Astrocyte (in vitro differentiated cells and primary cell): ENCODE measurements at regions not wholly inside any gene's neighbourhood (a gene's known extent, or its start where the extent isn't known, plus 50 kb on each side); places are given as distances from the start of the nearest gene placed in this dataset.
"Not testable (repeated sequence)": the region's sequence is repeated elsewhere in the genome, so short reads cannot be mapped to it uniquely, and the experiment has no call there.

Source experiments
- DNase-seq: peaks from one replicate; pipeline ENCODE4 v3.0.0-alpha.2; 2010; ENCODE audit warnings: low read depth
- FAIRE-seq: peaks from 2 replicates; lab custom pipeline; 2011; peaks lifted over from hg19 to GRCh38; lab: Jason Lieb, UNC
- H2AFZ ChIP-seq: 2 replicates; pipeline ENCODE4 v1.6.0; 2012; ENCODE audit warnings: low read depth, low read length, inconsistent platforms
- H3K27ac ChIP-seq: 2 replicates; pipeline ENCODE4 v1.5.1; 2011; ENCODE audit warnings: low read depth, low read length, inconsistent platforms
- H3K27me3 ChIP-seq: 2 replicates; pipeline ENCODE4 v1.6.0; 2011; ENCODE audit warnings: low read length, inconsistent platforms; ENCODE audit not compliant: insufficient read depth
- H3K36me3 ChIP-seq: 2 replicates; pipeline ENCODE4 v1.5.1; 2011; ENCODE audit warnings: low read length, inconsistent platforms; ENCODE audit not compliant: insufficient read depth
- H3K4me1 ChIP-seq: 2 replicates; pipeline ENCODE4 v1.5.1; 2011; ENCODE audit warnings: low read length, inconsistent platforms; ENCODE audit not compliant: insufficient read depth
- H3K4me2 ChIP-seq: 2 replicates; pipeline ENCODE4 v1.6.0; 2012; ENCODE audit warnings: low read length, inconsistent platforms
- H3K4me3 ChIP-seq: 2 replicates; pipeline ENCODE4 v1.5.1; 2011; ENCODE audit warnings: low read depth, mild to moderate bottlenecking, low read length, inconsistent platforms; ENCODE audit not compliant: insufficient read depth
- H3K79me2 ChIP-seq: 2 replicates; pipeline ENCODE4 v1.6.0; 2012; ENCODE audit warnings: mild to moderate bottlenecking, low read length, inconsistent platforms; ENCODE audit not compliant: insufficient read depth
- H3K9ac ChIP-seq: 2 replicates; pipeline ENCODE4 v1.6.0; 2012; ENCODE audit warnings: mild to moderate bottlenecking, low read length, inconsistent platforms
- H3K9me3 ChIP-seq: 2 replicates; pipeline ENCODE4 v1.5.1; 2012; ENCODE audit warnings: low read depth, mild to moderate bottlenecking, low read length, inconsistent platforms; ENCODE audit not compliant: insufficient read depth
- H4K20me1 ChIP-seq: 2 replicates; pipeline ENCODE4 v1.6.0; 2012; ENCODE audit warnings: low read length, inconsistent platforms; ENCODE audit not compliant: insufficient read depth
- H3K27ac Mint-ChIP-seq: one replicate; pipeline ENCODE4 v1.8.0; 2021; ENCODE audit warnings: mild to moderate bottlenecking, mixed read lengths; ENCODE audit not compliant: unreplicated experiment
- H3K27me3 Mint-ChIP-seq: one replicate; pipeline ENCODE4 v1.8.0; 2021; ENCODE audit warnings: low read depth, mixed read lengths; ENCODE audit not compliant: unreplicated experiment
- H3K36me3 Mint-ChIP-seq: one replicate; pipeline ENCODE4 v1.8.0; 2021; ENCODE audit warnings: low read depth, mixed read lengths; ENCODE audit not compliant: unreplicated experiment
- H3K4me1 Mint-ChIP-seq: one replicate; pipeline ENCODE4 v1.8.0; 2021; ENCODE audit warnings: low read depth, mixed read lengths; ENCODE audit not compliant: unreplicated experiment
- H3K4me3 Mint-ChIP-seq: one replicate; pipeline ENCODE4 v1.8.0; 2021; ENCODE audit warnings: mild to moderate bottlenecking, moderate library complexity, mixed read lengths; ENCODE audit not compliant: unreplicated experiment
- H3K9me3 Mint-ChIP-seq: one replicate; pipeline ENCODE4 v1.8.0; 2021; ENCODE audit warnings: mild to moderate bottlenecking, mixed read lengths; ENCODE audit not compliant: unreplicated experiment
- CTCF ChIP-seq: IDR thresholded peaks from 2 replicates; pipeline ENCODE4 v1.5.1; 2011; ENCODE audit warnings: low read depth, mild to moderate bottlenecking, inconsistent platforms, low read length, moderate library complexity; ENCODE audit not compliant: insufficient read depth
- EZH2 ChIP-seq: IDR thresholded peaks from 2 replicates; pipeline ENCODE4 v1.6.1; 2012; ENCODE audit warnings: mild to moderate bottlenecking, low read length, inconsistent platforms; ENCODE audit not compliant: insufficient read depth

- Histone ChIP-seq H3K4me2 (no peak overlapping the region), H3K27me3 (no peaks in the 10 kb centered on the region), H3K79me2 (no peaks in the 10 kb centered on the region), H3K4me1 (no peaks in the 10 kb centered on the region), H3K9me3 (no peaks in the 10 kb centered on the region), H3K4me3 (no peak overlapping the region), H3K36me3 (no peaks in the 10 kb centered on the region), H3K27ac (no peak overlapping the region), H2AFZ (no peak overlapping the region), H4K20me1 (no peaks in the 10 kb centered on the region), H3K9ac (no peak overlapping the region)
- H3K27ac Mint-ChIP-seq, result no peak overlapping the region
- H3K9me3 Mint-ChIP-seq, result no peaks in the 10 kb centered on the region
- no peaks in the 10 kb centered on the region for H3K36me3 Mint-ChIP-seq
- no peak for TF ChIP-seq CTCF
- no peak overlapping the region for H3K4me3 Mint-ChIP-seq
- no peak for DNase-seq
- FAIRE-seq, result no peak
- H3K4me1 Mint-ChIP-seq, result peaks cover 4% of the 10 kb centered on the region
- H3K27me3 Mint-ChIP-seq, result no peaks in the 10 kb centered on the region
Observed at GRCh38 chr2:187687585-187687984, 133.3 kb upstream of the TFPI start.

GRCh38 chr2:187689372-187689771, 135.1 kb upstream of the TFPI start:
- TF ChIP-seq EZH2, result no peak
- no peak for TF ChIP-seq CTCF
- Histone ChIP-seq H4K20me1 (no peaks in the 10 kb centered on the region), H3K27ac (no peak overlapping the region), H3K4me1 (no peaks in the 10 kb centered on the region), H3K79me2 (no peaks in the 10 kb centered on the region), H3K27me3 (no peaks in the 10 kb centered on the region), H3K9ac (no peak overlapping the region), H3K4me3 (no peak overlapping the region), H3K4me2 (no peak overlapping the region), H2AFZ (no peak overlapping the region), H3K9me3 (no peaks in the 10 kb centered on the region), H3K36me3 (no peaks in the 10 kb centered on the region)
- DNase-seq (peak; percentile 51), FAIRE-seq (no peak)
- Mint-ChIP-seq H3K27me3 (no peaks in the 10 kb centered on the region), H3K4me3 (no peak overlapping the region), H3K4me1 (peaks cover 4% of the 10 kb centered on the region), H3K9me3 (no peaks in the 10 kb centered on the region), H3K36me3 (no peaks in the 10 kb centered on the region), H3K27ac (no peak overlapping the region)

- Histone ChIP-seq H3K36me3 (no peaks in the 10 kb centered on the region), H3K9me3 (no peaks in the 10 kb centered on the region), H3K4me3 (no peak overlapping the region), H3K27ac (no peak overlapping the region), H4K20me1 (no peaks in the 10 kb centered on the region), H3K9ac (no peak overlapping the region), H2AFZ (no peak overlapping the region), H3K27me3 (no peaks in the 10 kb centered on the region), H3K4me1 (no peaks in the 10 kb centered on the region), H3K79me2 (no peaks in the 10 kb centered on the region), H3K4me2 (no peak overlapping the region)
- TF ChIP-seq EZH2, result no peak
- TF ChIP-seq CTCF, result no peak
- DNase-seq, result no peak
- H3K4me1 Mint-ChIP-seq, result peaks cover 4% of the 10 kb centered on the region
- no peak for FAIRE-seq
- H3K4me3 Mint-ChIP-seq, result no peak overlapping the region
- H3K27me3 Mint-ChIP-seq, result no peaks in the 10 kb centered on the region
- no peaks in the 10 kb centered on the region for H3K36me3 Mint-ChIP-seq
- H3K27ac Mint-ChIP-seq, result no peak overlapping the region
- peaks cover 3% of the 10 kb centered on the region for H3K9me3 Mint-ChIP-seq
Observed at GRCh38 chr2:187693923-187694322, 139.7 kb upstream of the TFPI start.

GRCh38 chr2:187696644-187697043, 142.4 kb upstream of the TFPI start:
- not testable (repeated sequence) for DNase-seq, H3K27ac Mint-ChIP-seq, H3K79me2 ChIP-seq, H3K36me3 ChIP-seq, H3K27ac ChIP-seq, H3K4me1 ChIP-seq, H3K9me3 ChIP-seq, H2AFZ ChIP-seq, H3K4me3 ChIP-seq, H3K27me3 Mint-ChIP-seq, H4K20me1 ChIP-seq, H3K4me2 ChIP-seq, H3K9ac ChIP-seq, H3K36me3 Mint-ChIP-seq, H3K9me3 Mint-ChIP-seq, H3K4me1 Mint-ChIP-seq, H3K4me3 Mint-ChIP-seq, FAIRE-seq, H3K27me3 ChIP-seq
